HG02938 (cell line): ENCODE measurements at regions not wholly inside any gene's neighbourhood (a gene's known extent, or its start where the extent isn't known, plus 50 kb on each side); places are given as distances from the start of the nearest gene placed in this dataset.

ENCODE experiments used
- ATAC-seq: cut with Tn5 transposase; IDR thresholded peaks from one replicate; pipeline ENCODE4 v1.9.1; 2021; ENCODE audit warnings: mild to moderate bottlenecking, moderate library complexity; ENCODE audit not compliant: unreplicated experiment

DNA sequence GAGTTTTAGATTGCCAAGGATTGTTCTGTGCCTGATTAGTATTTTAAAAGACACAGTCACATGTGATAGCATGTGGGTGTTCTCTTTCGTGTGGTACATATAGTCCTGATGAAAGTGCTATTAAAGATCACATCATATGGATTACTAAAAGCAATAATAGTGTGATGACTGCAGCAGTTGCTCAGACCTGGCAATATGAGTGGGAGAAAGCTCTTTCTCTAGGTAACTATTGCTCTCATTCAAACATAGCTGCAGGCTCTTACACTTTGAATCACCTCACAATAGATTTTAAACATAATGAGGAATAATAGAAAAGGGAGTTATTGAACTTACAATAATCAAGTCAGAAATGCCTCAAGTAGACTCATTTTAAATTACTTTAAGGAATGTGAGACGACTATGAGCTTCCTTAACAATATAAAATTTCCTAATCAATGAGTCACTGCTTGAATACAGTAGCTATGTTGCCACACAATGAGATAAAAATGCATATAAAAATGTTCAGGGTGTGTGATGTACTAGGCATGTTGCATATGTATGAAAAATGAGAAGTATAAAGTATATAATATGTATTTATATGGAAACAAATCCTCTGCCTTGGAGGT is 452.1 kb downstream of the TMX3 start:
- ATAC-seq: no peak

GRCh38 chr18:68256418-68257067 is 458.4 kb downstream of the TMX3 start:
- no peak for ATAC-seq

- no peak for ATAC-seq
These were observed 470.1 kb downstream of the TMX3 start for GRCh38 chr18:68244786-68245185.

- ATAC-seq: no peak
These were observed 473.0 kb downstream of the TMX3 start for GRCh38 chr18:68241881-68242280.

GRCh38 chr18:68234676-68235075 is 480.2 kb downstream of the TMX3 start:
- no peak for ATAC-seq

- ATAC-seq: no peak
These were observed 480.8 kb downstream of the TMX3 start for GRCh38 chr18:68234131-68234530.

- no peak for ATAC-seq
These were observed 481.9 kb downstream of the TMX3 start for GRCh38 chr18:68233018-68233417.

DNA sequence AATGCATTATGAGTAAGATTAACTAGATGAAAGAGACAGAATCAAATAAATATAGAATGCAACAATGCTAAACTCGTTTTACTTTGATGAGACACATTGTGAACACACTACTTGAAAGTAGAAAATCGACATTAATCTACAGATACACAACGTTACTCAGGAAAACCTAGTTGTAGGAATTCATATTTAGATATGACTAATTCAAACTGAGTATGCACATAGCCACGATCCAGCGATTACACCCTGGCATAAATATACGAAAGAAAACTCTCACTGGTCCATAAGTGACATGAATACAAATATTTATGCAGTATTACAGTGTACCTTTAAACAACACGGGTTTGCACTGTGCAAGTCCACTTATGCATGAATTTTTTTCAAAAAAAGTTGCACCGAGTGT is 485.6 kb downstream of the TMX3 start:
- no peak for ATAC-seq

DNA sequence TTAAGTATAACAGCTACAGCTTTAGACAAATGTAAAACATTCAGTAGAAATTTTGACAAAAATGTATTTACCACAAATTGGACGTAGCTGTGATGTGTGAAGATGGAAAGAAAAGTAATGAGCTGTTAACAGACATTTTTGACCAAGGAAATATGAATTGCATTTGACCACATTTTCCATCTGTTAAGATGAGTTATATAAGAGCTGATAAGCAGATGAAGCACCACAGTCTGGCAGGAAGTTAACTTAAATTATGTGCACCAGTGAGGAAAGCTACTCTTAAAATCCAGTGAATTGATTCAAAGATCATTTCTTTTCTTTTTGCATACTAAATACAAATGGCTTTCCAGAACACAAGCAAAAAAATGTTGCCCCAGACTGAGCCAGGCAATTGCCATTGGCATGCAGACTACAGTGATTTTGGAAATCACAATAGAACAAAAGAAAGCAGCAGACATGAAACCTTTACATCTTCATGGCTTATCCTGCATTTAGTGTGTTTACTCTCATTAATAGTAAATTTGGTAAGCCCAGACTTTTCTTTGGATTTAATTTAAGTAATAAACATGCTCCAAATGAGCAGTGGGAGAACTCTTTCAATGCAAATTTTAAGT is 493.7 kb downstream of the TMX3 start:
- no peak for ATAC-seq

GRCh38 chr18:68220458-68220857 is 494.4 kb downstream of the TMX3 start:
- ATAC-seq: no peak

DNA sequence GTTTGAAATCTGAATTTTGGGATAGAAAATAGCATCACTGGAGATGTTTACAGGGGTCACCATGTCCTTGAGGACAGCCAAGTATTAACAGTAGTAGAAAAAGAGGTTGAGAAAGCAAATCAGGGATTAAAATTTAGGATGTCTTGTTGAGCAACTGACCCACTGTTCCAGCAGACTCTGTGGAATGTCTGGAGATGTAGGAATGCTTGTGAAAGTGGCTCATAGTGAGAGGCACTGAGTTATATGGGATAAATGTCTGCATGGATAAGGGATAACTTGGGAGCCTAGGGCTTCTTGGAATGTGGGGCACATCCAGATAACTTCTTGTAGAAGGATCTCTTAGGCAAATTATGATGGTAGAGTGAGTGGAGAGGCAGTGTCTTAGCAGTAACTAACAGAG is 495.0 kb downstream of the TMX3 start:
- ATAC-seq: no peak

GRCh38 chr18:68219274-68219673 is 495.6 kb downstream of the TMX3 start:
- ATAC-seq: no peak

- ATAC-seq: no peak
These were observed 499.0 kb downstream of the TMX3 start for GRCh38 chr18:68215931-68216330.

DNA sequence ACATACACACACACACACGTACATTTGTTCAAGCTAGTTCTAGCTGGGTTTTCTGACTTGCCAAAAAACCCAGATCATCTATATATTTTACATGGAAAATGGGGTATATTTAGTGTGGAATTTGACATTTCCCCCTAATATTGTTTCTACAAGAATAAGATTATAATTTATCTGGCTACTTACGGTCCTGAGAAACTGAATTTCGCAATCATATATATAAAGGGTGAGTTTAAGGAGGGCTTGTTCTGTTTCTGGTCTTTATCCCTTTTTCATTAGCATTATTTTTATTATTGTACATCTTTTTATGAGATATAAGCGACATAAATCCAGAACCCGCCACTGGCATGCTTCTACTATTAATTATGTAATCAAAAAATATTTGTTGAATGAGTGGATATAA is 528.9 kb downstream of the TMX3 start:
- ATAC-seq: no peak

DNA sequence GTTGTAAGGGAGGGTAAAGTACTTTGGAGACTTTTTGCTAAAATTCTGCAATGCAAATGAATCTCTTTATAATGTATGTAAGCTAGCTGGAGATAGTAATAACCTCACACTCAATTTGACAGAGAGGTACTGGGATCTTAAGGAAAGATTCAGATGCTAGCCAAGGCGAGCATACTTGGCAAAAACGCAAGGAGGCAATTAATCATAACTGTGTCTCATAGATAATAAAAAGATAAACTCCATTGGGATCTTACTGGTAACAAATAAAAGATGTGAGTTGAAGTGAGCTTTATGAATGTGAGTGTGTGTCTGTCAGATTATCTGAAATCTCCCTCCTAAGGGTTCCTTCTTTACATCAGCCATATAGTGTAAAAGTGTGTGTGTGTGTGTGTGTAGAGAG is 533.0 kb downstream of the TMX3 start:
- no peak for ATAC-seq

- no peak for ATAC-seq
These were observed 535.1 kb downstream of the TMX3 start for GRCh38 chr18:68179811-68180210.

DNA sequence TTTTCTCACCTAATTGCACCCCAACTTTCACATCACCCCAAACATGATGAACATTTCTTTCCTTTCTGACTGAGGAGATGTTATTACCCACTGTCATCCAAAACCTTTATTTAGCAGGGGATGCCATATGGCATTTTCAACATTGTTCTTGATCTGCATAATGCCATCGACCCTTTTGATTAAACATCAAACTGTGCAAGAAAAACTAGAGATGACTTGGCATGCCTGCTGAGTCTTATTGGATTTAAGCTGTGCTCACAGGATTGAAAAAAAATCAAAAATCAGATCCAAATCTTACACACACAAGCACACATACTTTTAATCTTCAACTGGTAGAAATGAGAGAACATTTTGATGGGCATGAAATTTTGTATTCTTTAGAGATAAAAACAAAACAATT is 536.0 kb downstream of the TMX3 start:
- no peak for ATAC-seq

- no peak for ATAC-seq
These were observed 536.9 kb downstream of the TMX3 start for GRCh38 chr18:68177807-68178702.

DNA sequence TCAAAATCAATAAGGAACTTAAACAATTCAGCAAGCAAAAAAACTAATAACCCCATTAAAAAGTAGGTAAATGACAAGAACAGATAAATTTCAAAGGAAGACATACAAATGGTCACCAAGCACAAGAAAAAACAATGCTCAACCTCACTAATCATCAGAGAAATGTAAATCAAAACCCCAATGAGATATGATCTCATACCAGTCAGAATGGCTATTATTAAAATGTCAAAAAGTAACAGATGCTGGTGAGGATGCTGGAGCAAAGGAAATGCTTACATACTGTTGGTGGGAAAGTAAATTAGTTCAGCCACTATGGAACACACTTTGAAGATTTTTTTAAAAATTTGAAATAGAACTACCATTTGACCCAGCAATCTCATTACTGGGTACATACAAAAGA is 538.0 kb downstream of the TMX3 start:
- ATAC-seq: no peak

DNA sequence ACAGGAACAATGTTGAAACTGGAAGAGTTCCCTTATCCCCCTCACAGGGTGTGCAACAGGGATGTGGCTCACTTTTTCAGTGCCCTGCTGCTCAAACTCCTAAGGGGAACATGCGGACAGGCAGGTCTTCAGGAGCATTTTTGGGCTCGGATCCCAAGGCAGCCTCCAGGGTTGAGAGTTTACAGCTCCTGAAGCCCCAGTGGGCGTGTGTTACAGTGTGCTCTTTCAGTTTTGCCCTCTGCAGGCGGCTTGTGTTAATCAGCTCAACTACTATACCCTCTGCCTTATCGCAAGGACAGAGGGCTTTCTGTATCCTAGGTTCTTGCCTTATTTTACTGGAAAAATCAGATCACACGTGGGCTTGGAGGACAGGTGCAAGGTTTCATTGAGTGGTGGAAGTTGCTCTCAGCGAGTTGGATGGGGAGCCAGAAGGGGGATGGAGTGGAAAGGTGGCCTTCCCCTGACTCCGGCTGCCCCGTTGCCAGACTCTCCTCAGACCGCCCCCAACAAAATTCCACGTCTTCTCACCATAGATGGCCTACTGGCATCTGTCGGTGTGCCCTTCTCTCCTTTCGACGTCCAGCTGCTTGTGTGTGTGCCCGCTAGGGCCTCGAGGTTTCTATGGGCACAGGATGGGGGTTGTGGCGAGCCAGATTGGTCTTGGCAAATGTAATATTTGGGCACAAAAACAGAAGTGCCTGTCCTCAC is 541.9 kb downstream of the TMX3 start:
- no peak for ATAC-seq

DNA sequence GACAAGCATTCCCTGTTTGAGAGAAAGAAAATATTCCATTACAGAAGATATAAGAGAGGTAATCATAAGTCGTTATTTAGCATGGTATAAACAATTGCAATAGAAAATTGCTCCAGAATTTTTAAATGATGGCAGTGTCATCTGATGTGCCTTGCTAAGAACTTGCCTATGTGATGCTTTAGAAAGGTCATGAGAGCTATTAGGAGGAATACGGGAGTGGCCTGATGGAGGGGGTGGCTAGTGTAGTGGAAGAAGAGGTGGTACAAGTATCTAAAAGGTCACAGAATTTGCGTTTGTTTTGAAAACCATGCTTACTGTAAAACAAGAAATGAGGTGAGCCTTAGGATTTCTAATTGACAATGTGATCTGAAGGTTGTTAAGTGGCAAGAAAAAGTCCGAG is 550.0 kb downstream of the TMX3 start:
- ATAC-seq: no peak
